ENCODE measurements at regions not wholly inside any gene's neighbourhood (a gene's known extent, or its start where the extent isn't known, plus 50 kb on each side); places are given as distances from the start of the nearest gene placed in this dataset.

DNA sequence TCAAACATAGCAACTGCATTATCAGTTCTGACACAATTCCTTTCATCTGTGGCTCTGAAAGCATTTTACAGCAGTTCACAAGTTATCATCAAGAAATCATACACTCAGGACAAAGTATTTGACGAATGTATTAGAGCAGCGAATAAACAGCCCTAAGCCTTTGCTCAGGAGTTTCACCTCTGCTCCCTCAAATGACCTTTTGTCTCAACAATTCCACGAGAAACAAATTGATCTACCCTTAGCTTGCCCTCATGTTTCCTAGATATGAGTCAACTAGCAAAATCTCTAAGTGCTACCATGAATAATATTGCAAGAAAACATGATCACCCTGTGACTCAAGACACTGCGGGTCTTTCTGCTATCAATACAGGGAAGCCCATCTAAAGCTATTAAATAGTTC, 396.1 kb downstream of the EFNB2 start:
- TF ChIP-seq GATA2 (IDR thresholded peaks at IDR 0.05; ENCODE audit: low read depth, low read length) (no peak), GATA3 (IDR thresholded peaks at IDR 0.05; ENCODE audit: low read depth, low read length) (no peak)

DNA sequence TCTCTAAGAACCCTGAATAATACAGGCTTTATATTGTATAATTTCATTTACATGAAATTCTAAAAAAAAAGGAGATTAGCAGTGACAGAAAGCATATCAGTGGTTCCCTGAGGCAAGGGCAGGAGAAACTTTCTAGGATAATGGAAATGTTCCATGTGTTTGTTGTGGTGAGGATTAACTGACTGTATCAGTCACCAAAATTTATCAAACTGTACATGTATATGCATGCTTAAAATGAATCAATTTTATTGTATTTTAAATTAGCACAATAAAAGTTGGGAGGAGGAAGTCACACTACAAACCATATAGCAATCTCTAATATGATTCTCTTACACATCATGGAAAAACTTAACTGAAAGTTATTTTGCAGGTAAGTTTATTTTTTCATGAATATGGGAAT, 396.8 kb downstream of the EFNB2 start:
- TF ChIP-seq GATA2 (IDR thresholded peaks at IDR 0.05; ENCODE audit: low read depth, low read length) (no peak), GATA3 (IDR thresholded peaks at IDR 0.05; ENCODE audit: low read depth, low read length) (no peak)

DNA sequence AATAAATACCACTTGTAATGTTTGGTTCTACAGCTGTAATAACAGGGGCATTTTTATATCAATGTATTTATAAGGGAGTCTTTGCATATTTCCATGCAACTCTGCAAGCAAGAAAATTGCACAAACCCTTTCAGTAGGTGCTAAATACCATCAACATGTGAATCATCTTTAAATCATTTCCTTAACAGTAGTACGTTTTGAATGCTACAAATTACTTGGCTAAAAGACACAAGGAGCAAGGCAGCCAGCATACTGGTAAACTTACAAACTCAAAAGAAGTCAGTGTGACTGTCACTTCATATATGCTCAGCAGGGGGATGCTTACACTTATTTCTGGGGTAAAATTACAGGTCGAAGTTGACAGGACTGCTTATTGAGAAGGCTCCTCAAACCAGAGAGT, 402.4 kb downstream of the EFNB2 start:
- TF ChIP-seq GATA2 (IDR thresholded peaks at IDR 0.05; ENCODE audit: low read depth, low read length) (no peak), GATA3 (IDR thresholded peaks at IDR 0.05; ENCODE audit: low read depth, low read length) (no peak)

DNA sequence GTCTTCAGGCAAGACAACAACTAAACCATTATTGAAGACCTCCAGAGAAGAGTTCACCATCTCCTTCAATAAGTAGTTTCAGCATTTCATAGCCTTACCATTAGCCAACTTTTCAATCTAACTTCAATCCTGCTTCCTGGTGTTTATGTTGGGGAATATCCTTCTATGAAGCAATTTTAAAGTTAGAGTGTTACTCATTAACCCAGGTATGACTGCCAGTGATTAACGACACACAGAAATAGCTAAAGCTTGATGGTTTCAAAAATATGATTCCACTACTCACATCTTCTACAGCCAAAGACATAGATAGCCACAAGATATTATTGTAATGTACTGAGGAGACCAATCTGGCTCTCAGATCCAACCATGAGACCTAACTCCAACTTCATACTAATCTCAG, 403.2 kb downstream of the EFNB2 start:
- TF ChIP-seq GATA3 (IDR thresholded peaks at IDR 0.05; ENCODE audit: low read depth, low read length) = no peak
- no peak for TF ChIP-seq GATA2 (IDR thresholded peaks at IDR 0.05; ENCODE audit: low read depth, low read length)

DNA sequence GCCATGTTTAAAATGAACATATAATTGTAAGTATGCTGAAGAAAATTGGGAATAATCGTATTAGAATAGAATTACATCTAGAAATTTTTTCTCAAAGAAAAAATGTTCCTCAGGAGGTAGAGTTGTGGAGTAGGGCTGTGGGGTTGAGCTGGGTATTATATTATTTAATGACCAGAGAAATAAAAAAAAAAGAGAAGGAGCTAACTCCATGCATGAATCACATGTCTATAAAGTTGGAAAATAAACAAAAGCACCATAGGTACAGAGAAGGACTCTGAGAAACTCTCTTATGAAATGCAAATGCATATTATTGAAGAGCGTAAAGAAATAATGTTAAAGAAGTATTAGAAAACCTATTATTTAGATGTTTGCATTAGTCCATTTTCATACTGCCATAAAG, 405.5 kb downstream of the EFNB2 start:
- TF ChIP-seq GATA3 (IDR thresholded peaks at IDR 0.05; ENCODE audit: low read depth, low read length) = no peak
- no peak for TF ChIP-seq GATA2 (IDR thresholded peaks at IDR 0.05; ENCODE audit: low read depth, low read length)

DNA sequence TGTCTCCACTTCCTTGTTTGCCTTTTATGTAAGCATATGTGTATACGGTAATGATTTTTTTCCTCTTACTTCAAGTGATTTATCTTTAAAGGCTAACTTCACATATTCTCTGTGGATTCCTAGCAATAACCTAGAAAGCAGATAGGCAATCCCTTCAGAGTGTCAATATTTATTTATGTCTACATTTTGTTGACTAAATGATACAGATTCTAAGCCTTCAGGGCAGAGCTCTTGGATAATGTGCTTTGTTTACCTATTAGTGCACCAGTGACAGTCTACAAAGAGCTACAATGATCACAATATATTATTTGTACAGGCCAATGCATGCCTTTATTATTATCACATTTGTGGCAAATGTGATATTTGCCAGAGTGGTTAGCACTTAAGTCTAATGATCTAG, 406.2 kb downstream of the EFNB2 start:
- TF ChIP-seq GATA3 (IDR thresholded peaks at IDR 0.05; ENCODE audit: low read depth, low read length) = no peak
- TF ChIP-seq GATA2 (IDR thresholded peaks at IDR 0.05; ENCODE audit: low read depth, low read length) = no peak

DNA sequence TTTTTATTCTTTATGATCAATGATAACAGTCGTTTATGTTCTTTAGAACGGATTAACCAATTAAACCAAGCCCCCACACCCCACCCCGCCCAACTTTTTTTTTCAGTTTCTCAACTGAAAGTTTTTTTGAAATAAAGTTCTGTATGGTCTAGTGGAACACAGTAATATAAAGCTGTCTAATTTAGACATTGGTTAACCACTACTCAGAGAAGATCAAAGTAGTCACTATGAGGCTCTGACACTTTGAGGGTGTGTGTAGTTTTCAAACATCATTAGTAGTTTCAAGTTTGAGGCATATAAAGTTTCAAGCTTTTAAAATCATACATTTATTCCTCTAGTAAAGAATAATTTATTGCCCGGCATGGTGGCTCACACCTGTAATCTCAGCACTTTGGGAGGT, 413.2 kb downstream of the EFNB2 start:
- no peak for TF ChIP-seq GATA2 (IDR thresholded peaks at IDR 0.05; ENCODE audit: low read depth, low read length)
- no peak for TF ChIP-seq GATA3 (IDR thresholded peaks at IDR 0.05; ENCODE audit: low read depth, low read length)

DNA sequence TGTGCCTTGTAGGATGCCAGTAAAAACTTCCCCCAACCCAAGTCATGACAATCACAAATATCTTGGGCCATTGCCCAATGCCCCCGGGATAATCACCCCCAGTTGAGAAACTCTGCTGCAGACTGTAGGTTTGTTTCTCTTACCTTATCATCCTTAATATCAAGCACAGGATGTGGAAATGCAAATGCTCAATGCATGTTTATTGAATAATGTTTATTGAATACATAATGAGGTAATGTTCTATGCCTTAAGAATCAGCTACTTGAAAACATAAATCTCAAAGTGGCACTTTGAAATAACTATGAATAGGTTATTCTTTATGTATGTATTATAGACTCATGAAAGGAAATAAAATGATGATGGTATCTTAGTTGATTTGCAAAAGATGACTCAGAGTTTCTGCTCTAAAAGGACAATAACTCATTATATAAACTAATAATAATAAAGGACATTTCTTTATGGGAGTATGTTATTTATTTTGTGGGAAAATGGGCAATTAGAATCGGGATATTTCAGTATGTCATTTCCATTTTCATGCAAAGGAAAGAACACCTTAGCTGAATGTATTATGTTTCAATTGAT, 414.2 kb downstream of the EFNB2 start:
- no peak for TF ChIP-seq GATA2 (IDR thresholded peaks at IDR 0.05; ENCODE audit: low read depth, low read length)
- no peak for TF ChIP-seq GATA3 (IDR thresholded peaks at IDR 0.05; ENCODE audit: low read depth, low read length)

DNA sequence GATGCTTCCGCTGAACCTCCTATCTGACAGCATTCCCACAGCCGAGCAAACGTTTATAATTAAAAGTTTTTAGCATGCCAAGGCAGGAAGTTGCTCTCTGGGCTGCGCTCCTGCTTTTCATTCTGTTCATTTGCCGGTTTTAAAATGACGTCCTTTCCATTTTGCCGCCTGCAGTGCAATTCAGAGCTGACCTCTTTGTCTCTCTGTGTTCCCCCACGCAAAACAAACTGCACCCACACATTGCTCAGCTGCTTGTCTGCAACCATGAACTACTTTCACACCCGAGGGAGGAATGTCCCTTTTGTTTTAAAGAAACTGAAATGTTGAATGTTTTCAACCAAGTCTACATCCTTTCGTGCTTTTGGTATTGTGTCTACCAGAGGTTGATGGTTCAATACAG, 416.5 kb downstream of the EFNB2 start:
- no peak for TF ChIP-seq GATA3 (IDR thresholded peaks at IDR 0.05; ENCODE audit: low read depth, low read length)
- TF ChIP-seq GATA2 (IDR thresholded peaks at IDR 0.05; ENCODE audit: low read depth, low read length) = no peak

DNA sequence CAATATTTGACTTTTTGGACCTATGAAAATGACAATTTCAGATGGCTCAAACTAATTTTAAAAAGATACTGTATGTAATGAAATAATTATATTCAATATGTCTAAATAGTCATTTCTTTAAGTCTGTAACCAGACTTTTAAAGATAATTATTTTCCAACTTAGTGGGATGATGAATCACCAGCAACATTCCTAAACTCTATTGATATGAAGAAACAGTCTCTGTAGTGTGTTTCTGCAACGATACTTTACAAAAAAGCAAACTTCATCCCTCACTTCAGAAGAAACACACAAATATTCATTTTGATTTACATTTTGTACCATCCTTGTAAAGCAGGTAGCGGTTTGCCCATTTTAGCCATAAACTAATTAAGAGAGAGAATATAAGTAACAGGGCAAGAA, 417.4 kb downstream of the EFNB2 start:
- no peak for TF ChIP-seq GATA2 (IDR thresholded peaks at IDR 0.05; ENCODE audit: low read depth, low read length)
- TF ChIP-seq GATA3 (IDR thresholded peaks at IDR 0.05; ENCODE audit: low read depth, low read length) = no peak

DNA sequence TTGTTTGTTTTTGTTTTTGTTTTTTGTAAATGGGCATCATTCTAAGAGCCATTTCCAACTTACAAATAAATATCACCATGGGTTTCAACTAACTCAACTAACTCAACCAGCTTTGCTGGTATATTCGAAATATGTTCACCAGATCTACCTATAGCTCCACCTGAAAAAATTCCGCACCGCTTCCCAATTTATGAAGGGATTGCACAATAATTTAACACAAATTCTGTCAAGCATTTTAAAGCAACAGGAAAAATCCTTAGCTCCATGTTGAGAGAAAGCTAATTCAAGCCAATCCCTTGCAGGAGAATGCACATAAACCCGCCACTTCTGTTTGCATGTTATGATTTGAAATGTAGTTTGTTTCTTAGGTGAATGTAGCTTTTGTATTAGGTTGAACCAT, 417.8 kb downstream of the EFNB2 start:
- no peak for TF ChIP-seq GATA3 (IDR thresholded peaks at IDR 0.05; ENCODE audit: low read depth, low read length)
- TF ChIP-seq GATA2 (IDR thresholded peaks at IDR 0.05; ENCODE audit: low read depth, low read length) = no peak

DNA sequence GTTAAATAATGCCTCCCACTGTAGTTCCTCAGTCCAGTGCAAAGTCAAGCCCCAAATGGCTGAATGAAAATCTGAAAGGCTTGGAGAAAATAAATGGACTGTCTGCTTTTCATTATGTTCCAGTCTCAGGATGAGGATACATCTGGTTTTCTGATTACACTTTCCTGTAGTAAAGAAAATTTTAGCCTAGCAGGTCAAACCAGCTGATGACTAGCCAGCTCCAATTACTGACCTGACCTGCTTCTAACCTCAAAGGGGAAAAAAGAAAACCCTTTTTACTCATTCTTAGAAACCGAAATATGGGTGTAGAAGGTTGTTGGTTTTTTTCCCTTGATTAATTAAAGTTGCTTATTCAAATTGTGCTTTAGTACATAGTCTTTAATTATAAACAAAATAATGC, 418.4 kb downstream of the EFNB2 start:
- TF ChIP-seq GATA2 (IDR thresholded peaks at IDR 0.05; ENCODE audit: low read depth, low read length) (no peak), GATA3 (IDR thresholded peaks at IDR 0.05; ENCODE audit: low read depth, low read length) (no peak)

DNA sequence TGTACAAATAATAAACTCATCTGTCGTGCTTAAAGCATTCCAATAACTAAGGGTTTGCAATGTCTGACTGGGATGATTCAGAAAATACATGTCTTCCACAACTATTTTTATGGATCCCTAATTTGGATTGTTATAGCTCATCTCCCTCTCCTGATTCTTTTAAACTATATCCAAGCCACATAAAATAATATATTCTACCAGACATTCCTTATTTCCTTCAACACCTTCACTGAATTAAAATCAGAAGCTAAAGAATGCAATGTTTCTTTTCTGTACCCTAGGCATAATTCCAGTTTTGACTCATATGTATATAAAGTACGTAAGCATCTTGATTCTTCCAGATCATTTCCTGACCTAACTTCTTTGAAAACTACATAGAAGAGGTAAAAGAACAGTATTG, 420.4 kb downstream of the EFNB2 start:
- no peak for TF ChIP-seq GATA2 (IDR thresholded peaks at IDR 0.05; ENCODE audit: low read depth, low read length)
- TF ChIP-seq GATA3 (IDR thresholded peaks at IDR 0.05; ENCODE audit: low read depth, low read length) = no peak

DNA sequence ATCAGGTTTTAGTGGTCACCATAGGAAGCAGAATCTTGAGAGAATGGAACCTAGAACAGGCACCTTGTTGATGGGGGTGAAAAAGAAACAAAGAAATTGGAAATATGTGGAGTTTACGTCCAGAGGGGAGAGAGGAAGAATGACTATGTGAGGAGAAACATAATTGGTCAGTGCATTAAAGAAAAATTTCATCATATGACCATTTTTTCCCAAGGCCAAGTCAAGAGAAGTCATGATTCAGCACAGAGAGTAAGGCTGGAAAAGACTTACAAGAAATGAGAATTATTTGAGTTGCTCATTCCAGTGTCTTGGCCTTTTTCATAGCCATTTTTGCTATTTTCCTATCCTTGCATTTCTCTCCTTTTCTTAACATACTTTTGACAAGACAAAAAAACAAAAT, 421.7 kb downstream of the EFNB2 start:
- TF ChIP-seq GATA2 (IDR thresholded peaks at IDR 0.05; ENCODE audit: low read depth, low read length) (no peak), GATA3 (IDR thresholded peaks at IDR 0.05; ENCODE audit: low read depth, low read length) (no peak)

DNA sequence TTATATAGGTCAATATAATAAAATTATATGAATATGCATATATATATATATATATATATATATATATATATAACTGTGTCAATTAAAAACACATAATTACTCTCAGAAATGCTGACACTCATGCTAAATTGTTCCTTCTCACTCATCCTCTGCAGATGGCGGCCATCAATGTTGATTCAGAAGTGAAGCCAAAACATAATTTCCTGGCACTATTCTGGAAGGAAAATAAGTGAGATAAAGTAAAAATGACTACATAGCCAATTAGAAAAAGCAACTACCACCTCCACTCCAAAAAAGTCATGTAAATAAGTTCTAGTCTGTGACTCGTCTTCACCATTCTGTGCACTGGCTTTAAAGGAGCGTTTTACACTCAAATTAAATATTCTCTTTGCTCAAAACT, 423.3 kb downstream of the EFNB2 start:
- TF ChIP-seq GATA3 (IDR thresholded peaks at IDR 0.05; ENCODE audit: low read depth, low read length) (no peak), GATA2 (IDR thresholded peaks at IDR 0.05; ENCODE audit: low read depth, low read length) (no peak)

DNA sequence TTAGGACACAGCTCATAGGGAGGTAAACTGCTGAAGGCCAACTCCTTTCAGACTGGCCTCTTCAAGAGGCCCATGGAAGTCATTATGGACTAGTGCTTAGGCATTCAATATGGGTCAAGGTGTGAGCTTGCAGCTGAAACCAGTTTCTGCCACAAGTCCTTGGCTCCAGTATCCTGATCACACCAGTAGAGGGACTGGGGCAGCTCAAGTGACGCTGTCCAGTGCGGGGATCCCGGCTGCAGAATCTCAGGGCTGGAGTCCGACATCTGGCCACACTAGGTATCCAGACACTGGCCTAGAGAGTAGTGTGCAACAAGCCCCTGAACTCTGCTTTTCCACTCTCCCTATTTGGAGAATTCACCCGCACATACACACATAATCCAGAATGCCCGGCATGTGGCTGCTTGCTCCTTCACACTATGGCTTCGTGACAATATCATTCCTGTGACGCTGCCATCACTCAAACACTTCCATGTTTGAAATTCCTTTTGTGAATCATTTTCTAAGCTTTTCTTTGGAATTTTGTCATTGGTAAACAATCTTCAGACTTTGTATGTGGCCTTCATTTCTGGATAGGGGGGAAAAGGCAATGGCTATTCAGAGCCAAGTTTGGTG, 425.1 kb downstream of the EFNB2 start:
- TF ChIP-seq GATA2 (IDR thresholded peaks at IDR 0.05; ENCODE audit: low read depth, low read length) (no peak), GATA3 (IDR thresholded peaks at IDR 0.05; ENCODE audit: low read depth, low read length) (no peak)

Data from SH-SY5Y (cell line).